ENCODE measurements at regions not wholly inside any gene's neighbourhood (a gene's known extent, or its start where the extent isn't known, plus 50 kb on each side); places are given as distances from the start of the nearest gene placed in this dataset.

GRCh38 chr12:42935756-42936155, 346.2 kb upstream of the PRICKLE1 start:
- TF ChIP-seq POLR2AphosphoS5 (IDR thresholded peaks at IDR 0.05; ENCODE audit: low read depth, low read length): no peak
- TF ChIP-seq CTCF (IDR thresholded peaks at IDR 0.05 in 2 of 3, conservative IDR thresholded peaks at IDR 0.05 in 1 of 3; ENCODE audit: borderline replicate concordance in 1 of 3, insufficient read depth in 1 of 3, low read depth in 2 of 3, low read length in 2 of 3): no peak
- no peak for TF ChIP-seq EZH2 (IDR thresholded peaks at IDR 0.05)
